K562 (cell line): ENCODE measurements at regions not wholly inside any gene's neighbourhood (a gene's known extent, or its start where the extent isn't known, plus 50 kb on each side); places are given as distances from the start of the nearest gene placed in this dataset.

Experiments used
- EZH2 ChIP-seq: IDR thresholded peaks from 2 replicates; pipeline ENCODE4 v1.6.1; 2012; ENCODE audit warnings: low read depth, mild to moderate bottlenecking, inconsistent platforms, low read length, borderline replicate concordance
- MYC ChIP-seq, 2 experiments: fragments of 250-450 bp in 1 of 2; sonication (Bioruptor Pico) in 1 of 2; IDR thresholded peaks; 2 replicates each; pipeline versions ENCODE4 v1.5.1 to v1.6.1; 2012 to 2021; ENCODE audit warnings: low read depth in 2 of 2, borderline replicate concordance in 1 of 2, improper control_type of control experiment in 1 of 2, low read length in 1 of 2, mild to moderate bottlenecking in 1 of 2, moderate library complexity in 1 of 2
- POLR3G ChIP-seq: IDR thresholded peaks from 2 replicates; pipeline ENCODE4 v1.6.1; 2011; ENCODE audit not compliant: insufficient read length, insufficient replicate concordance; ENCODE audit errors: extremely low read depth
- POU5F1 ChIP-seq: fragments of 150-350 bp; IDR thresholded peaks from 2 replicates; pipeline ENCODE4 v1.6.1; 2014; ENCODE audit warnings: borderline replicate concordance, low read length, low read depth, mild to moderate bottlenecking; ENCODE audit not compliant: partially characterized antibody
- TAF1 ChIP-seq: IDR thresholded peaks from 2 replicates; pipeline ENCODE4 v1.6.1; 2011; ENCODE audit warnings: mild to moderate bottlenecking, low read length, moderate library complexity; ENCODE audit not compliant: insufficient read depth, control insufficient read depth, severe bottlenecking; ENCODE audit errors: extremely low read depth
- ZFP36 ChIP-seq: fragments of 150-350 bp; IDR thresholded peaks from 2 replicates; pipeline ENCODE4 v1.6.1; 2018; ENCODE audit warnings: low read length, low read depth; ENCODE audit not compliant: partially characterized antibody
- ZFX ChIP-seq: sonication (generic); formaldehyde crosslinking; IDR thresholded peaks from 2 replicates; pipeline ENCODE4 v1.8.0; 2022; ENCODE audit warnings: mild to moderate bottlenecking, missing genetic modification reagents, moderate library complexity
- ZNF24 ChIP-seq: fragments of 450-650 bp; IDR thresholded peaks from 2 replicates; pipeline ENCODE4 v1.6.1; 2016
- ZNF274 ChIP-seq: IDR thresholded peaks from 2 replicates; pipeline ENCODE4 v1.6.1; 2011; ENCODE audit warnings: low read depth, mild to moderate bottlenecking, low read length, moderate library complexity, borderline replicate concordance
- ZSCAN29 ChIP-seq: fragments of 450-650 bp; IDR thresholded peaks from 2 replicates; pipeline ENCODE4 v1.6.1; 2017

DNA sequence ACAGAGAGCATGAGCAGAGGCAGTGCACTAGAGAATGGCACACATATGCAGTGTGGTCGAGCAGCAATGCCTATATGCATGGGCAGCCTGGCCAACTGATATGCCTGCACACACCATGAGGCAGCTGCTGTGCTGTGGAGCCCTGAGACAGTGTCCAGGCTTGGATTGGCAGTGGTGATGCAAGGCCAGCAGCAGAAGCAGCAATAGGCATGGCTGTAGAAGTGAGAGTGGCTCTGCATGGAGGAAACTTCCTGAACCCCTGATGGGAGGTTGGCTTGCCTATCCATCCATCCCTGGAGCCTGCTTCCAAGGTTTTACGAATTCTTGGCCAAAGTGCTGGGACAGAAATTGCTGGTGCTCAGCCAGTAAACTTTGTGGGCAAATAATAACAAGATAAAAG is 89.7 kb downstream of the DIRAS3 start:
- TF ChIP-seq POU5F1 (no peak), ZNF274 (no peak), EZH2 (no peak), ZSCAN29 (no peak), ZNF24 (no peak; the same call in 1 of the 2 replicates), TAF1 (no peak), ZFP36 (no peak), POLR3G (no peak), ZFX (CRISPR knock-in tag) (no peak), MYC (IDR thresholded peaks at IDR 0.05; ENCODE audit: low read depth, low read length) (no peak), MYC (CRISPR knock-in tag; IDR thresholded peaks at IDR 0.05; ENCODE audit: borderline replicate concordance, low read depth) (peak; percentile 25; the same call in 1 of the 2 replicates)
